ENCODE measurements at regions not wholly inside any gene's neighbourhood (a gene's known extent, or its start where the extent isn't known, plus 50 kb on each side); places are given as distances from the start of the nearest gene placed in this dataset.

GRCh38 chr11:23509023-23509422 is 648.7 kb upstream of the CCDC179 start:
- H3K27me3 Mint-ChIP-seq = no peaks in the 10 kb centered on the region
- no peaks in the 10 kb centered on the region for H3K4me1 Mint-ChIP-seq
- DNase-seq (no peak), ATAC-seq (peak; percentile 49)
- no peak overlapping the region for H3K27ac Mint-ChIP-seq
- H3K9me3 Mint-ChIP-seq = no peaks in the 10 kb centered on the region
- H3K4me3 Mint-ChIP-seq = no peak overlapping the region
- H3K36me3 Mint-ChIP-seq (ENCODE audit: low read depth) = no peaks in the 10 kb centered on the region

GRCh38 chr11:23509821-23510220 is 649.5 kb upstream of the CCDC179 start:
- Mint-ChIP-seq H3K4me1 (no peaks in the 10 kb centered on the region), H3K9me3 (no peaks in the 10 kb centered on the region), H3K36me3 (ENCODE audit: low read depth) (no peaks in the 10 kb centered on the region), H3K27me3 (no peaks in the 10 kb centered on the region), H3K4me3 (no peak overlapping the region), H3K27ac (no peak overlapping the region)
- ATAC-seq (no peak), DNase-seq (no peak)

GRCh38 chr11:23519194-23519593 is 658.9 kb upstream of the CCDC179 start:
- H3K4me1 Mint-ChIP-seq = no peaks in the 10 kb centered on the region
- no peaks in the 10 kb centered on the region for H3K27me3 Mint-ChIP-seq
- ATAC-seq = no peak
- no peaks in the 10 kb centered on the region for H3K36me3 Mint-ChIP-seq (ENCODE audit: low read depth)
- no peak overlapping the region for H3K4me3 Mint-ChIP-seq
- no peak for DNase-seq
- no peaks in the 10 kb centered on the region for H3K9me3 Mint-ChIP-seq
- no peak overlapping the region for H3K27ac Mint-ChIP-seq

GRCh38 chr11:23520226-23520960 is 660.1 kb upstream of the CCDC179 start:
- no peaks in the 10 kb centered on the region for H3K9me3 Mint-ChIP-seq
- H3K4me3 Mint-ChIP-seq = no peak overlapping the region
- ATAC-seq (no peak), DNase-seq (no peak)
- H3K36me3 Mint-ChIP-seq (ENCODE audit: low read depth) = no peaks in the 10 kb centered on the region
- H3K27ac Mint-ChIP-seq = no peak overlapping the region
- H3K27me3 Mint-ChIP-seq = no peaks in the 10 kb centered on the region
- no peaks in the 10 kb centered on the region for H3K4me1 Mint-ChIP-seq

DNA sequence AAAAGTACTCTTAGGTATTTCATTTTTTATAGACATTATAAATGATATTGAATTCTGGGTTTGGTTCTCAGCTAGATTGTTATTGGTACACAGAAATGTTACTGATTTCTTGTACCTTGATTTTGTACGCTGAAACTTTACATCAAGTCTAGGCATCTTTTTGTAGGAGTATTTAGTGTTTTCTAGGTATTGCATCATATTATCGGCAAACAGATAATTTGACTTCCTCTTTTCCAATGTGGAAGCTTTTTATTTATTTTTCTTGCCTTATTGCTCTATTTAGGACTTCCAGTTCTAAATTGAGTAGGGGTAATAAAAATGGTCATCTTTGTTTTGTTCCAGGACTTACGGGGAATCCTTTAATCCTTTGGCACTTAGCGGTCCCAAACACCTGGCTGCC is 676.6 kb upstream of the CCDC179 start:
- Mint-ChIP-seq H3K27ac (no peak overlapping the region), H3K9me3 (peaks cover 4% of the 10 kb centered on the region), H3K27me3 (peaks cover 3% of the 10 kb centered on the region), H3K36me3 (ENCODE audit: low read depth) (no peaks in the 10 kb centered on the region), H3K4me1 (no peaks in the 10 kb centered on the region), H3K4me3 (no peak overlapping the region)
- DNase-seq = no peak
- ATAC-seq = no peak

DNA sequence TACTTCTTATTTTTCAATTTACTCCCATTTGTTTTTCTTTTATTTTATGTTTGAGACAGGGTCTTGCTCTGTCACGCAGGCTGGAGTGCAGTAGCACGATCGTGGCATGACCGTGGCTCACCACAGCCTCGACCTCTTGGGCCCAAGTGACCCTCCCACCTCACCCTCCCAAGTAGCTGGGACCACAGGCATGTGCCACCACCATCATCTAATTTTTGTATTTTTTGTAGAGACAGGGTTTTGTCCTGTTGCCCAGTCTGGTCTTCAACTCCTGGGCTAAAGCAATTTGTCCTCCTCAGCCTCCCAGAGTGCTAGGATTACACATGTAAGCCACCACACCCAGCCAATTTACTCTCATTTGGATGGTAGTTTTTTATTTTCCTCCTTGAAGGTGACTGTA is 679.3 kb upstream of the CCDC179 start:
- Mint-ChIP-seq H3K4me1 (no peaks in the 10 kb centered on the region), H3K4me3 (no peak overlapping the region), H3K27ac (no peak overlapping the region), H3K36me3 (ENCODE audit: low read depth) (no peaks in the 10 kb centered on the region), H3K27me3 (peaks cover 3% of the 10 kb centered on the region), H3K9me3 (peaks cover 4% of the 10 kb centered on the region)
- ATAC-seq (no peak), DNase-seq (no peak)

GRCh38 chr11:23540101-23540561 is 679.9 kb upstream of the CCDC179 start:
- Mint-ChIP-seq H3K36me3 (ENCODE audit: low read depth) (no peaks in the 10 kb centered on the region), H3K27me3 (peaks cover 3% of the 10 kb centered on the region), H3K4me3 (no peak overlapping the region), H3K9me3 (peaks cover 4% of the 10 kb centered on the region), H3K4me1 (no peaks in the 10 kb centered on the region), H3K27ac (no peak overlapping the region)
- peak; percentile 43 for ATAC-seq
- no peak for DNase-seq

DNA sequence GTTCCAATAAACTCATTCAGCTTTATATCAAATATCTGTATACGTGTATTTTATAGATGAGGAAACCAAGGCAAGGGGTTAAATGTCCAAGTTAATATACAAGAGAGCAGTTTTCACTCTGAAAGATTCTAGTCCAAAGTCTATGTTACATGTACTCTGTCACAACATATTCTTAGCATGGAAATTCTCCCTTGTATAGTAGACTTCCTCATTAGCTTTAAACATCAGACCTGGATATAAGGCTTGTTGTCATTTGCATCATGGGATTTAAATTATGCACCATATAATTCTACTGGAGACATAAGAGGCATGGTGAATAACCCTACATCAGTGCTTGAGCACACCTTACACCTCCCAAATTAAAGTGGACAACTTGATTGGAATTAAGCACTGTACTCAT is 681.9 kb upstream of the CCDC179 start:
- no peaks in the 10 kb centered on the region for H3K9me3 Mint-ChIP-seq
- ATAC-seq (no peak), DNase-seq (no peak)
- H3K27me3 Mint-ChIP-seq = peaks cover 3% of the 10 kb centered on the region
- no peaks in the 10 kb centered on the region for H3K4me1 Mint-ChIP-seq
- H3K27ac Mint-ChIP-seq = no peak overlapping the region
- H3K36me3 Mint-ChIP-seq (ENCODE audit: low read depth) = no peaks in the 10 kb centered on the region
- H3K4me3 Mint-ChIP-seq = no peak overlapping the region

- Mint-ChIP-seq H3K27ac (no peak overlapping the region), H3K9me3 (no peaks in the 10 kb centered on the region), H3K27me3 (peaks cover 3% of the 10 kb centered on the region), H3K36me3 (ENCODE audit: low read depth) (no peaks in the 10 kb centered on the region), H3K4me3 (no peak overlapping the region), H3K4me1 (no peaks in the 10 kb centered on the region)
- ATAC-seq (no peak), DNase-seq (no peak)
These were observed 682.5 kb upstream of the CCDC179 start for GRCh38 chr11:23542816-23543215.

GRCh38 chr11:23543651-23544222 is 683.5 kb upstream of the CCDC179 start:
- Mint-ChIP-seq H3K4me1 (no peaks in the 10 kb centered on the region), H3K27me3 (peaks cover 3% of the 10 kb centered on the region), H3K27ac (no peak overlapping the region), H3K36me3 (ENCODE audit: low read depth) (no peaks in the 10 kb centered on the region), H3K9me3 (no peaks in the 10 kb centered on the region), H3K4me3 (no peak overlapping the region)
- no peak for DNase-seq
- no peak for ATAC-seq

GRCh38 chr11:23551706-23552105 is 691.4 kb upstream of the CCDC179 start:
- no peaks in the 10 kb centered on the region for H3K9me3 Mint-ChIP-seq
- H3K27me3 Mint-ChIP-seq = no peaks in the 10 kb centered on the region
- no peak for DNase-seq
- H3K4me3 Mint-ChIP-seq = no peak overlapping the region
- no peaks in the 10 kb centered on the region for H3K4me1 Mint-ChIP-seq
- no peak for ATAC-seq
- no peak overlapping the region for H3K27ac Mint-ChIP-seq
- H3K36me3 Mint-ChIP-seq (ENCODE audit: low read depth) = no peaks in the 10 kb centered on the region

DNA sequence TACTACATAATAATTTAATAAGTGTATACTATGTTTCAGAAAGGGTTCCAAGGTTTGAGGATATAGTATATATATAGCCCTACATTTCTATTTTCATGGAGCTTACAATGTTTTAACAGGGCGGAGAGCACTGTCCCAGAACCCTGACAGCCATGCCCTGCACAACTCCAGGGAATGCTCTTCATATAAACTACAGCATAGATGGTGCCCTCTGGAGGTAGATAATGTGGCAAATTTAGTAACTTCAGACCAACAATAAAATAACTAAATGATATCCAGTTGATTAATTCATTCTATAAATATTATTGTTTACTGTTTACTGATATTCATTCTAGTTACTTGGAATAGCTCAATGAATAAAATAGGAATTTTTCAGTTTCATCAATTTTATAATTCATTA is 693.7 kb upstream of the CCDC179 start:
- Mint-ChIP-seq H3K27me3 (no peaks in the 10 kb centered on the region), H3K9me3 (no peaks in the 10 kb centered on the region), H3K4me3 (no peak overlapping the region), H3K27ac (no peak overlapping the region), H3K4me1 (no peaks in the 10 kb centered on the region), H3K36me3 (ENCODE audit: low read depth) (no peaks in the 10 kb centered on the region)
- no peak for DNase-seq
- no peak for ATAC-seq

DNA sequence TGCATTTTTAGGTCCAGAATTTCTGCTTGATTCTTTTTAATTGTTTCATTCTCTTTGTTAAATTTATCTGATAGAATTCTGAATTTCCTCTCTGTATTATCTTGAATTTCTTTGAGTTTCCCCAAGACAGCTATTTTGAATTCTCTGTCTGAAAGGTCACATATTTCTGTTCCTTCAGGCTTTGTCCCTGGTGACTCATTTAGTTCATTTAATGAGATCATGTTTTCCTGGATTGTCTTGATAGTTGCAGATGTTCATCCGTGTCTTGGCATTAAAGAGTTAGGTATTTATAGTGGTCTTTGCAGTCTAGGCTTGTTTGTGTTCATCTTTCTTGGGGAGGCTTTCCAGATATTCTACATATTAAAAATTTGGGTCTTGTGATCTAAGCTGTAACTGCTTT is 694.8 kb upstream of the CCDC179 start:
- Mint-ChIP-seq H3K4me3 (no peak overlapping the region), H3K4me1 (no peaks in the 10 kb centered on the region), H3K9me3 (no peaks in the 10 kb centered on the region), H3K27ac (no peak overlapping the region), H3K36me3 (ENCODE audit: low read depth) (no peaks in the 10 kb centered on the region), H3K27me3 (no peaks in the 10 kb centered on the region)
- DNase-seq (no peak), ATAC-seq (no peak)

- no peaks in the 10 kb centered on the region for H3K27me3 Mint-ChIP-seq
- no peaks in the 10 kb centered on the region for H3K36me3 Mint-ChIP-seq (ENCODE audit: low read depth)
- H3K4me1 Mint-ChIP-seq = no peaks in the 10 kb centered on the region
- no peaks in the 10 kb centered on the region for H3K9me3 Mint-ChIP-seq
- DNase-seq = no peak
- H3K4me3 Mint-ChIP-seq = no peak overlapping the region
- ATAC-seq = no peak
- H3K27ac Mint-ChIP-seq = no peak overlapping the region
These were observed 696.0 kb upstream of the CCDC179 start for GRCh38 chr11:23556163-23556750.

- no peak overlapping the region for H3K4me3 Mint-ChIP-seq
- no peaks in the 10 kb centered on the region for H3K9me3 Mint-ChIP-seq
These were observed 703.3 kb upstream of the CCDC179 start for GRCh38 chr11:23563591-23563990.

More at GRCh38 chr11:23563591-23563990, 703.3 kb upstream of the CCDC179 start:
- no peak for ATAC-seq
- Mint-ChIP-seq H3K27me3 (no peaks in the 10 kb centered on the region), H3K36me3 (ENCODE audit: low read depth) (no peaks in the 10 kb centered on the region), H3K4me1 (no peaks in the 10 kb centered on the region), H3K27ac (no peak overlapping the region)
- no peak for DNase-seq
